ENCODE measurements at regions not wholly inside any gene's neighbourhood (a gene's known extent, or its start where the extent isn't known, plus 50 kb on each side); places are given as distances from the start of the nearest gene placed in this dataset.

GRCh38 chr18:49663899-49664890 lies 102.3 kb downstream of the LIPG start:
- TF ChIP-seq, protein P1, sequence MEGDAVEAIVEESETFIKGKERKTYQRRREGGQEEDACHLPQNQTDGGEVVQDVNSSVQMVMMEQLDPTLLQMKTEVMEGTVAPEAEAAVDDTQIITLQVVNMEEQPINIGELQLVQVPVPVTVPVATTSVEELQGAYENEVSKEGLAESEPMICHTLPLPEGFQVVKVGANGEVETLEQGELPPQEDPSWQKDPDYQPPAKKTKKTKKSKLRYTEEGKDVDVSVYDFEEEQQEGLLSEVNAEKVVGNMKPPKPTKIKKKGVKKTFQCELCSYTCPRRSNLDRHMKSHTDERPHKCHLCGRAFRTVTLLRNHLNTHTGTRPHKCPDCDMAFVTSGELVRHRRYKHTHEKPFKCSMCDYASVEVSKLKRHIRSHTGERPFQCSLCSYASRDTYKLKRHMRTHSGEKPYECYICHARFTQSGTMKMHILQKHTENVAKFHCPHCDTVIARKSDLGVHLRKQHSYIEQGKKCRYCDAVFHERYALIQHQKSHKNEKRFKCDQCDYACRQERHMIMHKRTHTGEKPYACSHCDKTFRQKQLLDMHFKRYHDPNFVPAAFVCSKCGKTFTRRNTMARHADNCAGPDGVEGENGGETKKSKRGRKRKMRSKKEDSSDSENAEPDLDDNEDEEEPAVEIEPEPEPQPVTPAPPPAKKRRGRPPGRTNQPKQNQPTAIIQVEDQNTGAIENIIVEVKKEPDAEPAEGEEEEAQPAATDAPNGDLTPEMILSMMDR (IDR thresholded peaks at IDR 0.05) = no peak
- TF ChIP-seq POLR2A (IDR thresholded peaks at IDR 0.05) = no peak

Data from breast epithelium (tissue), 3 donors.